GM18867 (cell line): ENCODE measurements at regions not wholly inside any gene's neighbourhood (a gene's known extent, or its start where the extent isn't known, plus 50 kb on each side); places are given as distances from the start of the nearest gene placed in this dataset.

Experiments used
- ATAC-seq: cut with Tn5 transposase; IDR thresholded peaks from one replicate; pipeline ENCODE4 v1.9.1; 2021; ENCODE audit warnings: mild to moderate bottlenecking, moderate library complexity; ENCODE audit not compliant: unreplicated experiment

DNA sequence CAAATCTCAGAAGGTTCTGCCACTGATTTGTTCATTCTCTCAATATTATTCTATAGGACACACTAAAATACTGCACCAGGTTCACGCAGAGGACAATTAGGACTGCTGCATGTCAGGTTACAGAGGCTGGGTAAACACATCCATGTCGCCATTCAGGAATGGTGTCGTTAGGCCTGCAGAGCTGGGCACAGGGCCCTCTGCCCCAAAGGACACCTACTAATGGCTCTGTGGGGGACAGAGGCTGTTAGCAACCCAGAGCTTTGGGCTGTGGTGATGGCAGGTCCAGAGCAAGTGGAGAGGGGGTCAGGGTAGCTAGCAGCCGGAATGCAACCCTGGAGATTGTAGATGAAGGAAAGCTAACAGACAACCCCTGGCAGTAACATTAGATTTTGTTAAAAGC, 115.9 kb downstream of the TTC32 start:
- no peak for ATAC-seq

GRCh38 chr2:19785447-19785846, 116.3 kb downstream of the TTC32 start:
- no peak for ATAC-seq

GRCh38 chr2:19784456-19784855, 117.3 kb downstream of the TTC32 start:
- ATAC-seq: no peak

GRCh38 chr2:19783935-19784334, 117.8 kb downstream of the TTC32 start:
- no peak for ATAC-seq

DNA sequence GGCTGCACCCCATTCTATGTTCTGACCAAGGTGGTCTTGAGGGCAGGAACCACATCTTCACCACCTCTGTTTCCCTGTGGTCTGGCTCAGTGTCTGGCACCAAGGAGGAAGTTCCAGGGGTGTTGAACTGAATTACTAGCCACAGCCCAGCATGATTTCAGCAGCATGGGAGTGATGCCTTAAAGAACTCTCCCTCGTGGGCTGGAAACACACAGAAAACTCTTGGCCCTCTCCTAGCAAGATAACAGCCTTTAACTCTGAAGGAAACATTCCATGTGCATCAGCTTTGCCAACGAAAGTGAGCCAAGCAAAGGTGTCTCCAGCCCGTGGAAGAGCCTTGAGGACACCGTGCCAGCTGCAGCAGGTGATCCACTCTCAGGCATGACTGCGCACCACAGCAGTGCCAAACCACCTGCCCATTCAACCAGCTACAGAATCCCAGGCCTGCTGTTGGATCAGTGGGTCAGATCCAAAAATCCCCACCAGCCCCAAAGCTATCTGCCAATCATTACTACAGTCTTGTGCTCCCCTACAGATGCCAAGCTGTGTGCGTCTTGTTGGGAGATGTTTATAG, 124.8 kb downstream of the TTC32 start:
- no peak for ATAC-seq

GRCh38 chr2:19775838-19776237, 125.9 kb downstream of the TTC32 start:
- no peak for ATAC-seq

DNA sequence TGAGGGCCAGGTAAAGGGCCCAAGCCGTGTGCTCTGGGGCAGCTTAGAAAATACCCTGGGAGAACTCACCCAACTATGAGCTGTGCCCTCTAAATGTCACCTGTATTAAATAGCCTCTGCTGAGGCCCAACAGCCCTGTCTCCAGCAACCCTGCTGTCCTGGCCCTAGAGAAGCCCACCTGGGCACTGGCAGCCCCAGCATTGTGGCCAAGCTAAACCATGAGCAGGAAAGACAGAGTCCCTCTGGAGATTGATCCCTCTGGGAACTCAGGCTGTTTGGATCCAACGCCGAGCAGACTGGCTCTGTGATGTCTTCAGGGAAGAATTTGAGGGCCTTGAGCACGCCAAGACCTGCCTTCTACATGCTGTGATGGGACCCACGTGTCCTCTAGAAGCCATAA, 126.5 kb downstream of the TTC32 start:
- no peak for ATAC-seq

GRCh38 chr2:19774805-19775176, 127.0 kb downstream of the TTC32 start:
- no peak for ATAC-seq

DNA sequence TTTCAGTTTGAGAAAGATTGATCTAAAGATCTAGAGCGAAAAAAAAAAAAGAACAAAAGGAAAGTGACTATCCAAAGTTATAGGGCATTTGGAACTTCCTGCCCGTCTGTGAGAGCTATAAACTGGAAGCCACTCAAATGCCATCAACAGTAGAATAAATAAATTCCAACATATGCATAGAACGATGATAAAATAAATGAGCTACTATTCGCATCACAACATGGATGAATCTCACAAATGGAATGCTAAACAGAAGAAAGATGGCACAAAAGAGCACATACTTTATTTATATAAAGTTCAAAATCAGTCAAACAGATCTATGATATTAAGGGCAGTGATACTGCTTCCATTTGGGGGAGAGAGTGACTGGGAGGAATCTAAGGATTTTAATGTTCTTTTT, 128.8 kb downstream of the TTC32 start:
- no peak for ATAC-seq

- ATAC-seq: no peak
Observed at GRCh38 chr2:19769513-19769912, 132.3 kb downstream of the TTC32 start.

- no peak for ATAC-seq
Observed at GRCh38 chr2:19767899-19768298, 133.9 kb downstream of the TTC32 start.

GRCh38 chr2:19764998-19765397, 136.8 kb downstream of the TTC32 start:
- ATAC-seq: no peak

GRCh38 chr2:19763731-19764130, 138.1 kb downstream of the TTC32 start:
- ATAC-seq: no peak

GRCh38 chr2:19762959-19763605, 138.7 kb downstream of the TTC32 start:
- no peak for ATAC-seq

- ATAC-seq: no peak
Observed at GRCh38 chr2:19762142-19762541, 139.6 kb downstream of the TTC32 start.

DNA sequence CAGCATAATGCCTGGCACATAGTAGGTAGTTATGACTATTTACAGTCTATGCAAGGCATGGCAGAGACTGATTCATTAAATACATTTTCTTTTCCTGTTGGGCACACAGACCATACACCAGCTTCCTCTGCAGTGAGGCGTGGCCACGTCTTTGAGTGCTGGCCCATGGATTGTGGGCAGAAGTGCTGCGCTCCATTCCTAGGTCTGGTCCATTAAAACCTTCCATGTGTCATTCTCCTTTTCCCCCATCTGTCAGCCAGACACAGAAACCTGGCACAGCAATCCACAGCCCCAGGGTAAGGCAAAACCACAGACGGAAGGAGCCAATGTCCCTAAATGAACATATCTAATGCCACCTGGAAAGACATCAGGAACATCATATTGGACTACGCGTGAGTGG, 141.9 kb downstream of the TTC32 start:
- ATAC-seq: no peak

- no peak for ATAC-seq
Observed at GRCh38 chr2:19758658-19759057, 143.1 kb downstream of the TTC32 start.

DNA sequence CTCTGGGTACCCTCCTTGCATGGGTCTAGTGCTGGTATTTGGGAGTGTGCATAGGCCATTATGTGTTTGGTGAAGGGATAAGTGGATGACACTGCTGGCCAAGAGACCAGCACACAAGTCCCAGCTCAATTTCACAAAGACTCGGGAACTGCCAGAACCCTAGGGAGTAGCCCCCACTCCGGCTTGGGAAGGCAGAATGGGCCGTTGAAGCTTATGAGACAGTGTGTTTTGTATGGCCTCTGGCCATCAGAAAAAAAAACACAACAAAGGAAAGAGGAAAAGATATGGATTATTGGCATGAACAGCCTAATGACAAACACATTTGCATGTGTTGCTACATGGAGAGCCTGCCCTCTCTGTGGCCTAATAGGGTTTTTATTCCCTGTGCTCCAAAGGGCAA, 144.2 kb downstream of the TTC32 start:
- no peak for ATAC-seq

GRCh38 chr2:19754907-19755306, 146.9 kb downstream of the TTC32 start:
- no peak for ATAC-seq

GRCh38 chr2:19753818-19754217, 148.0 kb downstream of the TTC32 start:
- no peak for ATAC-seq

GRCh38 chr2:19753314-19753713, 148.5 kb downstream of the TTC32 start:
- ATAC-seq: no peak

DNA sequence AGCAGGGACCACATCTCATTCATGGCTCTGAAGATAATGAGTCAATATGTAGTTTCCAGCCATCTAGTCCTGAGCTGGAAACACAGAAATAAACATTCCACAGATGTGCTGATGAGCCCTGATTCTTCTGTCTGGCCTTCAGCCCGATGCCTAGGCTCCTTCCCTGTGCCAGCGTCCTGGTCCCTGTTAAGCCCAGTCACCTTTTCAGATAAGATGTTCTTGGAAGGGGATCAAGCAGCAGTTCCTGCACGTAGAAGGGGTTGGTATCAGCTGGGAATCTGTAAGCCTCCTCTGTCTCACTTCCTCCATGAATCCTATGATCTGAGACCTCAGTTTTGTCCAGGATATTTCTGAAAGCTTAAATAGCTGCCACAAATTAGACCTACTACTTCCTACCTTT, 149.3 kb downstream of the TTC32 start:
- no peak for ATAC-seq

GRCh38 chr2:19751631-19752030, 150.2 kb downstream of the TTC32 start:
- no peak for ATAC-seq
